B cell (primary cell): ENCODE measurements at regions not wholly inside any gene's neighbourhood (a gene's known extent, or its start where the extent isn't known, plus 50 kb on each side); places are given as distances from the start of the nearest gene placed in this dataset.

ENCODE experiments used
- ATAC-seq: fragments of 200-7000 bp; cut with Tn5 transposase; one replicate; pipeline ENCODE4 v1.10.0; 2021; ENCODE audit warnings: low read depth, mild to moderate bottlenecking, moderate number of reproducible peaks, moderate library complexity
- CTCF ChIA-PET: fragments of 350-600 bp; sonication (Branson Sonifier 250); formaldehyde crosslinking; loops from one replicate; lab custom pipeline; 2021; ENCODE audit warnings: antibody characterized with exemption, inconsistent platforms; lab: Charles Lee
- POLR2A ChIA-PET: fragments of 350-600 bp; sonication (Branson Sonifier 250); formaldehyde crosslinking; loops from one replicate; lab custom pipeline; 2021; ENCODE audit warnings: antibody characterized with exemption; lab: Charles Lee
- DNase-seq: peaks from one replicate; pipeline ENCODE4 v3.0.0; 2013
- H2AFZ ChIP-seq: 2 replicates; pipeline ENCODE4 v1.6.1; 2012; ENCODE audit warnings: mild to moderate bottlenecking, low read depth, low read length; ENCODE audit not compliant: insufficient read depth, poor library complexity, severe bottlenecking
- H3K27ac ChIP-seq, 2 donors: 1 replicate in 1 of 2; 2 replicates in 1 of 2; pipeline ENCODE4 v1.5.1; 2012 to 2013; ENCODE audit warnings: low read length in 2 of 2, mild to moderate bottlenecking in 2 of 2, moderate library complexity in 1 of 2
- H3K27me3 ChIP-seq, 4 experiments: fragments of 200-600 bp in 1 of 4; sonication (generic) in 1 of 4; replicated peaks in 1 of 4; 1 replicate in 2 of 4; 2 replicates in 2 of 4; pipeline versions ENCODE4 v1.6.1 to v1.7.0; 2013 to 2016; ENCODE audit warnings: low read length in 3 of 4, mild to moderate bottlenecking in 2 of 4, mixed read lengths in 1 of 4, moderate library complexity in 1 of 4; ENCODE audit not compliant: insufficient read depth in 4 of 4, control insufficient read depth in 3 of 4; ENCODE audit errors: control extremely low read depth in 1 of 4
- H3K36me3 ChIP-seq, 2 experiments: replicated peaks in 1 of 2; 1 replicate in 1 of 2; 2 replicates in 1 of 2; pipeline versions ENCODE4 v1.6.1 to v1.7.1; 2013; ENCODE audit warnings: low read length in 1 of 2; ENCODE audit not compliant: insufficient read depth in 2 of 2, control insufficient read depth in 1 of 2; ENCODE audit errors: control extremely low read depth in 1 of 2, extremely low read depth in 1 of 2
- H3K4me1 ChIP-seq, 2 donors: fragments of 200-600 bp in 1 of 2; sonication (generic) in 1 of 2; 1 replicate in 1 of 2; 2 replicates in 1 of 2; pipeline versions ENCODE4 v1.5.1 to v1.6.1; 2013 to 2017; ENCODE audit warnings: low read length in 2 of 2; ENCODE audit not compliant: control insufficient read depth in 2 of 2, insufficient read depth in 2 of 2
- H3K4me2 ChIP-seq: replicated peaks from 2 replicates; pipeline ENCODE3; 2012; ENCODE audit warnings: mild to moderate bottlenecking, low read depth, low read length; ENCODE audit not compliant: poor library complexity, severe bottlenecking
- H3K4me3 ChIP-seq, 5 experiments: fragments of 200-600 bp in 1 of 5; sonication (generic) in 1 of 5; 1 replicate in 3 of 5; 2 replicates in 2 of 5; pipeline versions ENCODE4 v1.5.1 to v1.7.0; 2011 to 2016; ENCODE audit warnings: low read length in 4 of 5, mild to moderate bottlenecking in 4 of 5, low read depth in 2 of 5, control low read depth in 1 of 5, moderate library complexity in 1 of 5; ENCODE audit not compliant: insufficient read depth in 1 of 5; ENCODE audit errors: control extremely low read depth in 1 of 5, extremely low read depth in 1 of 5
- H3K79me2 ChIP-seq: fragments of 200-600 bp; sonication (generic); one replicate; pipeline ENCODE4 v1.6.0; 2016; ENCODE audit warnings: low read length; ENCODE audit not compliant: control insufficient read depth, insufficient read depth
- H3K9ac ChIP-seq: fragments of 200-600 bp; sonication (generic); 2 replicates; pipeline ENCODE4 v1.6.1; 2017; ENCODE audit warnings: mild to moderate bottlenecking, low read length, moderate library complexity
- H3K9me3 ChIP-seq, 3 donors: one replicate each; pipeline versions ENCODE4 v1.6.1 to v1.7.1; 2013; ENCODE audit warnings: low read length in 2 of 3; ENCODE audit not compliant: control insufficient read depth in 2 of 3, insufficient read depth in 1 of 3; ENCODE audit errors: control extremely low read depth in 1 of 3
- H4K20me1 ChIP-seq: 2 replicates; pipeline ENCODE4 v1.6.0; 2012; ENCODE audit warnings: mild to moderate bottlenecking, low read length; ENCODE audit not compliant: insufficient read depth, control insufficient read depth, poor library complexity, severe bottlenecking
- H3K27ac Mint-ChIP-seq: one replicate; pipeline ENCODE4 v1.8.0; 2021; ENCODE audit warnings: mixed read lengths
- H3K27me3 Mint-ChIP-seq: one replicate; pipeline ENCODE4 v1.8.0; 2021; ENCODE audit warnings: mixed read lengths
- H3K4me1 Mint-ChIP-seq: one replicate; pipeline ENCODE4 v1.8.0; 2021; ENCODE audit warnings: mixed read lengths
- H3K4me3 Mint-ChIP-seq: one replicate; pipeline ENCODE4 v1.8.0; 2021; ENCODE audit warnings: mixed read lengths
- H3K9me3 Mint-ChIP-seq: one replicate; pipeline ENCODE4 v1.8.0; 2022; ENCODE audit warnings: mixed read lengths; ENCODE audit not compliant: insufficient read depth
- CTCF ChIP-seq: fragments of 200-600 bp; IDR thresholded peaks from one replicate; pipeline ENCODE4 v1.8.0; 2022; ENCODE audit warnings: antibody characterized with exemption, mild to moderate bottlenecking
- EZH2 ChIP-seq: IDR thresholded peaks from 2 replicates; pipeline ENCODE4 v1.6.1; 2012; ENCODE audit warnings: borderline replicate concordance, low read depth, mild to moderate bottlenecking, moderate library complexity, low read length; ENCODE audit not compliant: insufficient read depth, poor library complexity, severe bottlenecking
- WGBS: methylation state at CpG from one replicate; pipeline ENCODE4 v1.1.5; 2013; ENCODE audit warnings: missing lambda C conversion rate; ENCODE audit not compliant: insufficient coverage; 5-methylcytosine and 5-hydroxymethylcytosine counted together
- intact Hi-C: fragments of 100-400 bp; cut with micrococcal nuclease; formaldehyde crosslinking; loops from one replicate; pipeline ENCODE4 v1.10.0; 2022

GRCh38 chr13:109275852-109276251, 510.5 kb downstream of the IRS2 start:
- no peaks in the 10 kb centered on the region for H3K27me3 ChIP-seq
- no peak for TF ChIP-seq CTCF
- no peak for TF ChIP-seq EZH2
- no peak overlapping the region for H3K4me3 Mint-ChIP-seq
- ATAC-seq (no peak), DNase-seq (no peak)
- H3K27ac ChIP-seq = no peak overlapping the region
- no peak overlapping the region for H3K4me2 ChIP-seq
- ChIA-PET POLR2A (no interaction called here), CTCF (no interaction called here)
- H3K9ac ChIP-seq = no peak overlapping the region
- no peaks in the 10 kb centered on the region for H3K4me1 ChIP-seq
- H3K27ac Mint-ChIP-seq = no peak overlapping the region
- H3K9me3 Mint-ChIP-seq = no peaks in the 10 kb centered on the region
- no peak overlapping the region for H2AFZ ChIP-seq
- no peak overlapping the region for H3K4me3 ChIP-seq
- intact Hi-C loops = no loop called here
- no peaks in the 10 kb centered on the region for H3K79me2 ChIP-seq
- H4K20me1 ChIP-seq = no peaks in the 10 kb centered on the region
- H3K36me3 ChIP-seq = no peaks in the 10 kb centered on the region
- no peaks in the 10 kb centered on the region for H3K4me1 Mint-ChIP-seq
- H3K9me3 ChIP-seq = no peaks in the 10 kb centered on the region
- 83% methylated on average over 2 of the region's 5 CpGs for WGBS
- no peaks in the 10 kb centered on the region for H3K27me3 Mint-ChIP-seq

GRCh38 chr13:109275139-109275745, 511.1 kb downstream of the IRS2 start:
- ATAC-seq = no peak
- Mint-ChIP-seq H3K9me3 (no peaks in the 10 kb centered on the region), H3K27me3 (no peaks in the 10 kb centered on the region), H3K27ac (no peak overlapping the region), H3K4me1 (no peaks in the 10 kb centered on the region), H3K4me3 (no peak overlapping the region)
- Histone ChIP-seq H3K27me3 (no peaks in the 10 kb centered on the region), H3K4me3 (no peak overlapping the region), H4K20me1 (no peaks in the 10 kb centered on the region), H3K9me3 (no peaks in the 10 kb centered on the region), H3K27ac (no peak overlapping the region), H3K4me1 (no peaks in the 10 kb centered on the region), H3K36me3 (no peaks in the 10 kb centered on the region), H2AFZ (no peak overlapping the region), H3K4me2 (no peak overlapping the region), H3K79me2 (no peaks in the 10 kb centered on the region), H3K9ac (no peak overlapping the region)
- ChIA-PET POLR2A (no interaction called here), CTCF (no interaction called here)
- DNase-seq = no peak
- intact Hi-C loops = no loop called here
- TF ChIP-seq CTCF (no peak), EZH2 (no peak)
- 82% methylated on average over 6 of the region's 11 CpGs for WGBS
